ENCODE measurements at regions not wholly inside any gene's neighbourhood (a gene's known extent, or its start where the extent isn't known, plus 50 kb on each side); places are given as distances from the start of the nearest gene placed in this dataset.

DNA sequence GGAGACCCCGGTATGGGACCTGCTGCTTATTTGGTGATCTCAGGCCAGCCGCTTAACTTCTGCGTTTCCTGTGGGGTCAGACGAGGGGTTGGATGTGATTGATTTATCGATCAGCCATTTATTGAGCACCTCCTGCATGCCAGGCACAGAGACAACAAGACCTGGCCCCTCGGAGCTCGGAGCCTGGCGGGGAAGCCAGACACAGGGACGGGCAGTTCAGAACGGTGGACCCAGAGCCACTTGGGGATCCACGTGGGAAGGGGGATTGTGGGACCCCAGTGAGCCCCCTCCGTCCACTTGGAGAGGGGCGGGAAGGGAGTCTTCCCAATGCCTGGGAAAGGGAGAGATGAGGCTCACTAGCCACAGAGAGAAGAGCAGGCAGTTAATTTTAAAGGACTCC is 84.7 kb upstream of the CIBAR2 start:
- Histone ChIP-seq H3K9me3 (ENCODE audit: control insufficient read depth, insufficient read depth, low read depth, low read length) (no peaks in the 10 kb centered on the region), H3K4me1 (ENCODE audit: control insufficient read depth, insufficient read depth, low read length) (no peaks in the 10 kb centered on the region; the same call in none of the 2 replicates), H3K36me3 (ENCODE audit: control insufficient read depth, insufficient read depth, low read length) (no peaks in the 10 kb centered on the region), H3K27ac (ENCODE audit: low read length) (no peak overlapping the region), H3K27me3 (ENCODE audit: control insufficient read depth, insufficient read depth, low read length) (no peaks in the 10 kb centered on the region), H3K4me3 (ENCODE audit: low read depth in 2 of 2, low read length in 2 of 2) (no peak overlapping the region)
- ChIA-PET POLR2A (no interaction called here), CTCF (no interaction called here)
- intact Hi-C loops (cut with micrococcal nuclease; ENCODE audit: unreplicated experiment) (no loop called here), in situ Hi-C loops (cut with HindIII; ENCODE audit: low pct_unique_long_range_greater_than_20kb, low sequenced_read_pairs) (no loop called here)
- DNase-seq (ENCODE audit: low read depth, low spot score) (no peak), ATAC-seq (no peak)
- no TSS peak for BruUV-seq (replicated peaks)
- TF ChIP-seq SIN3A (IDR thresholded peaks at IDR 0.05; ENCODE audit: borderline replicate concordance, insufficient read depth, low read depth, low read length) (no peak), POLR2AphosphoS5 (IDR thresholded peaks at IDR 0.05; ENCODE audit: low read depth, low read length) (no peak), TCF7L2 (IDR thresholded peaks at IDR 0.05; ENCODE audit: low read depth, low read length) (no peak)
- TF ChIP-seq, protein P1, sequence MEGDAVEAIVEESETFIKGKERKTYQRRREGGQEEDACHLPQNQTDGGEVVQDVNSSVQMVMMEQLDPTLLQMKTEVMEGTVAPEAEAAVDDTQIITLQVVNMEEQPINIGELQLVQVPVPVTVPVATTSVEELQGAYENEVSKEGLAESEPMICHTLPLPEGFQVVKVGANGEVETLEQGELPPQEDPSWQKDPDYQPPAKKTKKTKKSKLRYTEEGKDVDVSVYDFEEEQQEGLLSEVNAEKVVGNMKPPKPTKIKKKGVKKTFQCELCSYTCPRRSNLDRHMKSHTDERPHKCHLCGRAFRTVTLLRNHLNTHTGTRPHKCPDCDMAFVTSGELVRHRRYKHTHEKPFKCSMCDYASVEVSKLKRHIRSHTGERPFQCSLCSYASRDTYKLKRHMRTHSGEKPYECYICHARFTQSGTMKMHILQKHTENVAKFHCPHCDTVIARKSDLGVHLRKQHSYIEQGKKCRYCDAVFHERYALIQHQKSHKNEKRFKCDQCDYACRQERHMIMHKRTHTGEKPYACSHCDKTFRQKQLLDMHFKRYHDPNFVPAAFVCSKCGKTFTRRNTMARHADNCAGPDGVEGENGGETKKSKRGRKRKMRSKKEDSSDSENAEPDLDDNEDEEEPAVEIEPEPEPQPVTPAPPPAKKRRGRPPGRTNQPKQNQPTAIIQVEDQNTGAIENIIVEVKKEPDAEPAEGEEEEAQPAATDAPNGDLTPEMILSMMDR (IDR thresholded peaks at IDR 0.05) = no peak
- TF ChIP-seq, protein P2, sequence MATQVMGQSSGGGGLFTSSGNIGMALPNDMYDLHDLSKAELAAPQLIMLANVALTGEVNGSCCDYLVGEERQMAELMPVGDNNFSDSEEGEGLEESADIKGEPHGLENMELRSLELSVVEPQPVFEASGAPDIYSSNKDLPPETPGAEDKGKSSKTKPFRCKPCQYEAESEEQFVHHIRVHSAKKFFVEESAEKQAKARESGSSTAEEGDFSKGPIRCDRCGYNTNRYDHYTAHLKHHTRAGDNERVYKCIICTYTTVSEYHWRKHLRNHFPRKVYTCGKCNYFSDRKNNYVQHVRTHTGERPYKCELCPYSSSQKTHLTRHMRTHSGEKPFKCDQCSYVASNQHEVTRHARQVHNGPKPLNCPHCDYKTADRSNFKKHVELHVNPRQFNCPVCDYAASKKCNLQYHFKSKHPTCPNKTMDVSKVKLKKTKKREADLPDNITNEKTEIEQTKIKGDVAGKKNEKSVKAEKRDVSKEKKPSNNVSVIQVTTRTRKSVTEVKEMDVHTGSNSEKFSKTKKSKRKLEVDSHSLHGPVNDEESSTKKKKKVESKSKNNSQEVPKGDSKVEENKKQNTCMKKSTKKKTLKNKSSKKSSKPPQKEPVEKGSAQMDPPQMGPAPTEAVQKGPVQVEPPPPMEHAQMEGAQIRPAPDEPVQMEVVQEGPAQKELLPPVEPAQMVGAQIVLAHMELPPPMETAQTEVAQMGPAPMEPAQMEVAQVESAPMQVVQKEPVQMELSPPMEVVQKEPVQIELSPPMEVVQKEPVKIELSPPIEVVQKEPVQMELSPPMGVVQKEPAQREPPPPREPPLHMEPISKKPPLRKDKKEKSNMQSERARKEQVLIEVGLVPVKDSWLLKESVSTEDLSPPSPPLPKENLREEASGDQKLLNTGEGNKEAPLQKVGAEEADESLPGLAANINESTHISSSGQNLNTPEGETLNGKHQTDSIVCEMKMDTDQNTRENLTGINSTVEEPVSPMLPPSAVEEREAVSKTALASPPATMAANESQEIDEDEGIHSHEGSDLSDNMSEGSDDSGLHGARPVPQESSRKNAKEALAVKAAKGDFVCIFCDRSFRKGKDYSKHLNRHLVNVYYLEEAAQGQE (IDR thresholded peaks at IDR 0.05; ENCODE audit: insufficient read depth in 1 of 2, low read depth in 2 of 2, low read length in 1 of 2) = no peak

DNA sequence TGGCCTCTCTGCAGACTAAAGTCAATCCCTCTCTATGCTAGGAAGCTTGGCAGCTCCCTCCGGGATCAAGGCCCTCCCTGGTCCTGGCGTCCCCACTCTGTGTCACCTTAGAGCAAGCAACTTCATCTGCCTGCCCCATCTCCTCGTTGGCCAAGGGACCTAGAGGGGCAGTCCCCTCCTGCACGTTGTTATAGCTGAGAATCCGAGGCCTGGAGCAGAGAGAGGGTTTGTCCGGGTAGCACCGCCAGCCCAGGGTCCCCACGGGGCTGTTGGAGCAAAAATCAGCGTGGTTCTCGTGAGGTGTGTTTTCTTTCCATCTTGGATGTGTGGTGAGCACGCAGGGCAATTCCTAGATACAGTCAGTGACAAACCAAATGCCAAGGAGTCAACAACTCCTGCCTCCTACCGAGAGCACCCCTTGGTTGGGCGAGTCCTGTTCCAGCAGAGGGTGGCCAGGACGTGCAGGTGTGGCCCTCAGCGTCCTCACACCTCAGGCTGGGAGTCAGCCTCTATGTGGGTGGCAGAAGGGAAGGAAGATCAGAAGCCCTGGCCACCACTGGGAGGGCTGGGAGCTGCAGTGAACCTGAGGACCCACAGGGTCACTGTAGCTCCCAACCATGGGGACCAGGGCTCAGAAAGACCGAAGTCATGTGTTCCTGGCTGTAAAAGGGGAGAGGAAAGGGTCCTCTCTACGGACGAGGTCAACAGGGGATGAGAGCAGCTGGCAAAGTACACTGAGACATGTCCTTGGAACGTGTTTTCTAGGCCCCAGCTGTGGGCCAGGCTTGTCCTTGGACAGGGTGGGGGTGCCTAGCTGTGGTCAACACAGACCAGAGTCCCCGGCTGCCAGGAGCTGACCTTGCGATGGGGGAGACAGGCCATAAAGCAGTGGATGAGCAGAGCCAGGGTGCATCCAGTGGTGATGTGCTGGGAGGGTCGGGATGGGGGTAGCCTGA is 85.6 kb upstream of the CIBAR2 start:
- Histone ChIP-seq H3K27ac (ENCODE audit: low read length) (no peak overlapping the region), H3K27me3 (ENCODE audit: control insufficient read depth, insufficient read depth, low read length) (no peaks in the 10 kb centered on the region), H3K9me3 (ENCODE audit: control insufficient read depth, insufficient read depth, low read depth, low read length) (no peaks in the 10 kb centered on the region), H3K4me1 (ENCODE audit: control insufficient read depth, insufficient read depth, low read length) (no peaks in the 10 kb centered on the region; the same call in none of the 2 replicates), H3K36me3 (ENCODE audit: control insufficient read depth, insufficient read depth, low read length) (no peaks in the 10 kb centered on the region), H3K4me3 (ENCODE audit: low read depth in 2 of 2, low read length in 2 of 2) (no peak overlapping the region)
- TF ChIP-seq TCF7L2 (IDR thresholded peaks at IDR 0.05; ENCODE audit: low read depth, low read length) = no peak
- TF ChIP-seq, protein P1 (IDR thresholded peaks at IDR 0.05) = no peak
- no peak for TF ChIP-seq SIN3A (IDR thresholded peaks at IDR 0.05; ENCODE audit: borderline replicate concordance, insufficient read depth, low read depth, low read length)
- TF ChIP-seq, protein P2 (IDR thresholded peaks at IDR 0.05; ENCODE audit: insufficient read depth in 1 of 2, low read depth in 2 of 2, low read length in 1 of 2) = no peak
- TF ChIP-seq POLR2AphosphoS5 (IDR thresholded peaks at IDR 0.05; ENCODE audit: low read depth, low read length) = no peak
- no peak for ATAC-seq
- ChIA-PET POLR2A (no interaction called here), CTCF (interaction anchor here (0.6 kb wide), 1 partner anchor 13 kb away, joined by 5 read pairs; no protein-coding TSS in a partner anchor)
- DNase-seq (ENCODE audit: low read depth, low spot score) = no peak
- in situ Hi-C loops (cut with HindIII; ENCODE audit: low pct_unique_long_range_greater_than_20kb, low sequenced_read_pairs) = no loop called here
- intact Hi-C loops (cut with micrococcal nuclease; ENCODE audit: unreplicated experiment) = no loop called here
- BruUV-seq (replicated peaks) = no TSS peak
